ENCODE measurements at regions not wholly inside any gene's neighbourhood (a gene's known extent, or its start where the extent isn't known, plus 50 kb on each side); places are given as distances from the start of the nearest gene placed in this dataset.

- TF ChIP-seq PAX5 (IDR thresholded peaks at IDR 0.05; ENCODE audit: borderline replicate concordance, low read depth, low read length) (no peak; the same call in 1 of the 2 replicates), TCF7 (IDR thresholded peaks at IDR 0.05; ENCODE audit: borderline replicate concordance) (no peak), NFIC (IDR thresholded peaks at IDR 0.05; ENCODE audit: low read depth, low read length) (peak; percentile 62; the same call in 1 of the 2 replicates), BRCA1 (IDR thresholded peaks at IDR 0.05; ENCODE audit: low read depth, low read length) (no peak), TAF1 (IDR thresholded peaks at IDR 0.05; ENCODE audit: borderline replicate concordance, low read depth, low read length) (no peak), NFXL1 (IDR thresholded peaks at IDR 0.05; ENCODE audit: borderline replicate concordance) (no peak), IKZF2 (IDR thresholded peaks at IDR 0.05) (peak; percentile 50 to 66; a peak in 3 of 4 replicates), ETV6 (conservative IDR thresholded peaks at IDR 0.05 in 1 of 2, IDR thresholded peaks at IDR 0.05 in 1 of 2; ENCODE audit: borderline replicate concordance in 1 of 2, low read depth in 1 of 2) (peak in 1 of 2 experiments; percentile 46; a peak in 1 of 4 replicates), POLR2AphosphoS2 (IDR thresholded peaks at IDR 0.05; ENCODE audit: low read depth, low read length) (no peak), JUND (IDR thresholded peaks at IDR 0.05; ENCODE audit: low read depth, low read length) (no peak), RELB (IDR thresholded peaks at IDR 0.05; ENCODE audit: low read depth) (peak; percentile 46; the same call in 1 of the 2 replicates), YBX1 (IDR thresholded peaks at IDR 0.05) (no peak), USF1 (IDR thresholded peaks at IDR 0.05; ENCODE audit: borderline replicate concordance, extremely low read length, insufficient read depth, low read depth, low read length) (no peak), BMI1 (IDR thresholded peaks at IDR 0.05; ENCODE audit: borderline replicate concordance) (no peak), STAT3 (IDR thresholded peaks at IDR 0.05; ENCODE audit: low read depth, low read length) (0 out of 2 replicates have a peak, but pooled peaks have one; percentile 29), IRF5 (IDR thresholded peaks at IDR 0.05; ENCODE audit: borderline replicate concordance) (no peak), MEF2A (IDR thresholded peaks at IDR 0.05; ENCODE audit: insufficient read depth, low read depth, low read length) (peak; percentile 95)
- TF ChIP-seq, protein P1, sequence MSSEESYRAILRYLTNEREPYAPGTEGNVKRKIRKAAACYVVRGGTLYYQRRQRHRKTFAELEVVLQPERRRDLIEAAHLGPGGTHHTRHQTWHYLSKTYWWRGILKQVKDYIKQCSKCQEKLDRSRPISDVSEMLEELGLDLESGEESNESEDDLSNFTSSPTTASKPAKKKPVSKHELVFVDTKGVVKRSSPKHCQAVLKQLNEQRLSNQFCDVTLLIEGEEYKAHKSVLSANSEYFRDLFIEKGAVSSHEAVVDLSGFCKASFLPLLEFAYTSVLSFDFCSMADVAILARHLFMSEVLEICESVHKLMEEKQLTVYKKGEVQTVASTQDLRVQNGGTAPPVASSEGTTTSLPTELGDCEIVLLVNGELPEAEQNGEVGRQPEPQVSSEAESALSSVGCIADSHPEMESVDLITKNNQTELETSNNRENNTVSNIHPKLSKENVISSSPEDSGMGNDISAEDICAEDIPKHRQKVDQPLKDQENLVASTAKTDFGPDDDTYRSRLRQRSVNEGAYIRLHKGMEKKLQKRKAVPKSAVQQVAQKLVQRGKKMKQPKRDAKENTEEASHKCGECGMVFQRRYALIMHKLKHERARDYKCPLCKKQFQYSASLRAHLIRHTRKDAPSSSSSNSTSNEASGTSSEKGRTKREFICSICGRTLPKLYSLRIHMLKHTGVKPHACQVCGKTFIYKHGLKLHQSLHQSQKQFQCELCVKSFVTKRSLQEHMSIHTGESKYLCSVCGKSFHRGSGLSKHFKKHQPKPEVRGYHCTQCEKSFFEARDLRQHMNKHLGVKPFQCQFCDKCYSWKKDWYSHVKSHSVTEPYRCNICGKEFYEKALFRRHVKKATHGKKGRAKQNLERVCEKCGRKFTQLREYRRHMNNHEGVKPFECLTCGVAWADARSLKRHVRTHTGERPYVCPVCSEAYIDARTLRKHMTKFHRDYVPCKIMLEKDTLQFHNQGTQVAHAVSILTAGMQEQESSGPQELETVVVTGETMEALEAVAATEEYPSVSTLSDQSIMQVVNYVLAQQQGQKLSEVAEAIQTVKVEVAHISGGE (CRISPR knock-in tag; IDR thresholded peaks at IDR 0.05) = no peak
- TF ChIP-seq, protein P2, sequence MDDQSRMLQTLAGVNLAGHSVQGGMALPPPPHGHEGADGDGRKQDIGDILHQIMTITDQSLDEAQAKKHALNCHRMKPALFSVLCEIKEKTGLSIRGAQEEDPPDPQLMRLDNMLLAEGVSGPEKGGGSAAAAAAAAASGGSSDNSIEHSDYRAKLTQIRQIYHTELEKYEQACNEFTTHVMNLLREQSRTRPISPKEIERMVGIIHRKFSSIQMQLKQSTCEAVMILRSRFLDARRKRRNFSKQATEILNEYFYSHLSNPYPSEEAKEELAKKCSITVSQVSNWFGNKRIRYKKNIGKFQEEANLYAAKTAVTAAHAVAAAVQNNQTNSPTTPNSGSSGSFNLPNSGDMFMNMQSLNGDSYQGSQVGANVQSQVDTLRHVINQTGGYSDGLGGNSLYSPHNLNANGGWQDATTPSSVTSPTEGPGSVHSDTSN (IDR thresholded peaks at IDR 0.05; ENCODE audit: insufficient replicate concordance, low read depth, low read length) = no peak
Observed at GRCh38 chr11:128290106-128290840, 297.1 kb downstream of the ETS1 start (continued).

Measured in GM12878 (cell line).